ENCODE measurements at regions not wholly inside any gene's neighbourhood (a gene's known extent, or its start where the extent isn't known, plus 50 kb on each side); places are given as distances from the start of the nearest gene placed in this dataset.

DNA sequence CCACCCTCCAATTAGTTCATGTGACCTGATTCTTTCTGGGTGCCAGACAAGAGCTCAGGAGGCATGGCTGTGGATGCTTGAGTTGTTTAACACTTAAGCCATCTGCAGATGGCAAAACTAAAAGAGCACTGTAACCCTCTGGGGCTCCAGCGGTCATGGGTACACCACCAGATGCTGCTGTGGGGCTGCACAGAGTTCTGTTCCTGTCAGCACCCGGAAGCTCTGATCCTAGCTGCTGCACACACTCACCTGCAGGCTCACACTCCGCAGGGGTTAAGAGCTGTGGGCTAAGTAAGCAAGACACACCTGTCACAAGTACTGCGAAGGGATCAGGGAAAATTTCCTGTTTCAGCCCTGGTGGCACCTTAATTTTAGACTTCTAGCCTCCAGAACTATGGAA, 307.8 kb downstream of the C11orf87 start:
- H3K27me3 ChIP-seq (ENCODE audit: control insufficient read depth, extremely low read depth, insufficient read depth, low read length): peaks cover 5% of the 10 kb centered on the region
- DNase-seq (ENCODE audit: low read depth, low spot score) (no peak), FAIRE-seq (no peak)
- H3K9ac ChIP-seq (ENCODE audit: control insufficient read depth, extremely low read depth, insufficient read depth, low read length): no peak overlapping the region
- TF ChIP-seq, protein P1, sequence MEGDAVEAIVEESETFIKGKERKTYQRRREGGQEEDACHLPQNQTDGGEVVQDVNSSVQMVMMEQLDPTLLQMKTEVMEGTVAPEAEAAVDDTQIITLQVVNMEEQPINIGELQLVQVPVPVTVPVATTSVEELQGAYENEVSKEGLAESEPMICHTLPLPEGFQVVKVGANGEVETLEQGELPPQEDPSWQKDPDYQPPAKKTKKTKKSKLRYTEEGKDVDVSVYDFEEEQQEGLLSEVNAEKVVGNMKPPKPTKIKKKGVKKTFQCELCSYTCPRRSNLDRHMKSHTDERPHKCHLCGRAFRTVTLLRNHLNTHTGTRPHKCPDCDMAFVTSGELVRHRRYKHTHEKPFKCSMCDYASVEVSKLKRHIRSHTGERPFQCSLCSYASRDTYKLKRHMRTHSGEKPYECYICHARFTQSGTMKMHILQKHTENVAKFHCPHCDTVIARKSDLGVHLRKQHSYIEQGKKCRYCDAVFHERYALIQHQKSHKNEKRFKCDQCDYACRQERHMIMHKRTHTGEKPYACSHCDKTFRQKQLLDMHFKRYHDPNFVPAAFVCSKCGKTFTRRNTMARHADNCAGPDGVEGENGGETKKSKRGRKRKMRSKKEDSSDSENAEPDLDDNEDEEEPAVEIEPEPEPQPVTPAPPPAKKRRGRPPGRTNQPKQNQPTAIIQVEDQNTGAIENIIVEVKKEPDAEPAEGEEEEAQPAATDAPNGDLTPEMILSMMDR (optimal IDR thresholded peaks at IDR 0.05 in 1 of 3, IDR thresholded peaks at IDR 0.05 in 1 of 3, conservative IDR thresholded peaks at IDR 0.05 in 1 of 3; ENCODE audit: extremely low read depth in 1 of 3, insufficient read depth in 2 of 3, low read length in 3 of 3): no peak
- TF ChIP-seq EZH2 (IDR thresholded peaks at IDR 0.05; ENCODE audit: low read length): no peak
- H3K27ac ChIP-seq (ENCODE audit: control insufficient read depth, insufficient read depth, low read length): no peak overlapping the region
- no peak overlapping the region for H3K4me3 ChIP-seq (ENCODE audit: control insufficient read depth in 2 of 3, extremely low read depth in 1 of 3, insufficient read depth in 2 of 3, low read depth in 1 of 3, low read length in 3 of 3)
- H3K4me2 ChIP-seq (ENCODE audit: control insufficient read depth, extremely low read depth, insufficient read depth, low read depth, low read length): no peak overlapping the region
- H3K9me1 ChIP-seq (ENCODE audit: control insufficient read depth, extremely low read depth, insufficient read depth, low read length): no peaks in the 10 kb centered on the region
- no peaks in the 10 kb centered on the region for H3K9me3 ChIP-seq (ENCODE audit: control insufficient read depth, low read depth, low read length)
- peaks cover 2% of the 10 kb centered on the region for H3K4me1 ChIP-seq (ENCODE audit: control insufficient read depth, extremely low read depth, insufficient read depth, low read length)
- no peaks in the 10 kb centered on the region for H3K79me2 ChIP-seq (ENCODE audit: control insufficient read depth, insufficient read depth, low read length)
- no peak overlapping the region for H2AFZ ChIP-seq (ENCODE audit: control insufficient read depth, low read length)
- no peaks in the 10 kb centered on the region for H4K20me1 ChIP-seq (ENCODE audit: control insufficient read depth, extremely low read depth, insufficient read depth, low read length)
- no peaks in the 10 kb centered on the region for H3K36me3 ChIP-seq (ENCODE audit: control insufficient read depth in 2 of 2, extremely low read depth in 1 of 2, insufficient read depth in 2 of 2, low read length in 2 of 2)
- dilution Hi-C loops (cut with MboI; ENCODE audit: extremely low pct_ligation_motif_present, low sequenced_read_pairs): no loop called here

DNA sequence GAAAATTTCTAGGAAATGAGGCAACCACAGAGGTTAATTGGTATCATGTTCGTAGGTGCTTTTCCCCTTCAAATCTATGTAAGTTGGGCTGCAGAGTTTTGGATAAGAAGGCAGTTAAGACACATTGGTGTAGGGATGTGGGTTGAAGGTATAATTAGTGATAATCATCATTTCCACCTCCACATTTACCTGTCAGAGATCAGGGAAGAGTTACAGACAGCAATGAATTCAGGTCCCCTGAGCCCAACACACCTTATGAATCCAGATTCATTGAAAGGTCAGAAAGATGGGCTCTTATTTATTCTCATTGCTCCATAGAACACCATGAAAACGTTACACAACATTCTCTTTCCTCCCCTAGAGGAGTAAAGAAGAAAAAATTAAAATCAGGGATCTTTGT, 308.7 kb downstream of the C11orf87 start:
- no peaks in the 10 kb centered on the region for H3K9me3 ChIP-seq (ENCODE audit: control insufficient read depth, low read depth, low read length)
- no peaks in the 10 kb centered on the region for H3K36me3 ChIP-seq (ENCODE audit: control insufficient read depth in 2 of 2, extremely low read depth in 1 of 2, insufficient read depth in 2 of 2, low read length in 2 of 2)
- TF ChIP-seq, protein P1 (optimal IDR thresholded peaks at IDR 0.05 in 1 of 3, IDR thresholded peaks at IDR 0.05 in 1 of 3, conservative IDR thresholded peaks at IDR 0.05 in 1 of 3; ENCODE audit: extremely low read depth in 1 of 3, insufficient read depth in 2 of 3, low read length in 3 of 3): no peak
- H3K9ac ChIP-seq (ENCODE audit: control insufficient read depth, extremely low read depth, insufficient read depth, low read length): no peak overlapping the region
- H3K4me2 ChIP-seq (ENCODE audit: control insufficient read depth, extremely low read depth, insufficient read depth, low read depth, low read length): no peak overlapping the region
- peaks cover 5% of the 10 kb centered on the region for H3K27me3 ChIP-seq (ENCODE audit: control insufficient read depth, extremely low read depth, insufficient read depth, low read length)
- FAIRE-seq (no peak), DNase-seq (ENCODE audit: low read depth, low spot score) (no peak)
- H3K9me1 ChIP-seq (ENCODE audit: control insufficient read depth, extremely low read depth, insufficient read depth, low read length): no peaks in the 10 kb centered on the region
- no peak overlapping the region for H3K27ac ChIP-seq (ENCODE audit: control insufficient read depth, insufficient read depth, low read length)
- dilution Hi-C loops (cut with MboI; ENCODE audit: extremely low pct_ligation_motif_present, low sequenced_read_pairs): no loop called here
- no peak overlapping the region for H2AFZ ChIP-seq (ENCODE audit: control insufficient read depth, low read length)
- H3K4me1 ChIP-seq (ENCODE audit: control insufficient read depth, extremely low read depth, insufficient read depth, low read length): peaks cover 2% of the 10 kb centered on the region
- H3K4me3 ChIP-seq (ENCODE audit: control insufficient read depth in 2 of 3, extremely low read depth in 1 of 3, insufficient read depth in 2 of 3, low read depth in 1 of 3, low read length in 3 of 3): no peak overlapping the region
- H4K20me1 ChIP-seq (ENCODE audit: control insufficient read depth, extremely low read depth, insufficient read depth, low read length): no peaks in the 10 kb centered on the region
- H3K79me2 ChIP-seq (ENCODE audit: control insufficient read depth, insufficient read depth, low read length): no peaks in the 10 kb centered on the region
